ENCODE measurements at regions not wholly inside any gene's neighbourhood (a gene's known extent, or its start where the extent isn't known, plus 50 kb on each side); places are given as distances from the start of the nearest gene placed in this dataset.

- Histone ChIP-seq H3K27me3 (ENCODE audit: control insufficient read depth, insufficient read depth, low read length) (no peaks in the 10 kb centered on the region), H3K4me2 (ENCODE audit: low read length) (no peak overlapping the region), H3K9ac (ENCODE audit: low read depth, low read length) (no peak overlapping the region), H3K4me1 (ENCODE audit: control insufficient read depth, insufficient read depth, low read length) (no peaks in the 10 kb centered on the region), H3K36me3 (ENCODE audit: insufficient read depth, low read length) (no peaks in the 10 kb centered on the region), H3K9me3 (replicated peaks; ENCODE audit: low read length) (no peaks in the 10 kb centered on the region), H3K4me3 (ENCODE audit: low read length) (no peak overlapping the region)
Measured at GRCh38 chr13:59133903-59134302, 1029.8 kb downstream of the DIAPH3 start.

GRCh38 chr13:59144700-59145099, 1019.0 kb downstream of the DIAPH3 start:
- Histone ChIP-seq H3K4me1 (ENCODE audit: control insufficient read depth, insufficient read depth, low read length) (no peaks in the 10 kb centered on the region), H3K9ac (ENCODE audit: low read depth, low read length) (no peak overlapping the region), H3K9me3 (replicated peaks; ENCODE audit: low read length) (peaks cover 3% of the 10 kb centered on the region), H3K36me3 (ENCODE audit: insufficient read depth, low read length) (no peaks in the 10 kb centered on the region), H3K4me3 (ENCODE audit: low read length) (no peak overlapping the region), H3K4me2 (ENCODE audit: low read length) (no peak overlapping the region), H3K27me3 (ENCODE audit: control insufficient read depth, insufficient read depth, low read length) (no peaks in the 10 kb centered on the region)

- Histone ChIP-seq H3K4me2 (ENCODE audit: low read length) (no peak overlapping the region), H3K36me3 (ENCODE audit: insufficient read depth, low read length) (no peaks in the 10 kb centered on the region), H3K4me3 (ENCODE audit: low read length) (no peak overlapping the region), H3K9me3 (replicated peaks; ENCODE audit: low read length) (peaks cover 3% of the 10 kb centered on the region), H3K9ac (ENCODE audit: low read depth, low read length) (no peak overlapping the region), H3K27me3 (ENCODE audit: control insufficient read depth, insufficient read depth, low read length) (no peaks in the 10 kb centered on the region), H3K4me1 (ENCODE audit: control insufficient read depth, insufficient read depth, low read length) (no peaks in the 10 kb centered on the region)
Measured at GRCh38 chr13:59145381-59145780, 1018.3 kb downstream of the DIAPH3 start.

GRCh38 chr13:59157181-59157580, 1006.5 kb downstream of the DIAPH3 start:
- Histone ChIP-seq H3K4me2 (ENCODE audit: low read length) (no peak overlapping the region), H3K4me1 (ENCODE audit: control insufficient read depth, insufficient read depth, low read length) (no peaks in the 10 kb centered on the region), H3K9ac (ENCODE audit: low read depth, low read length) (no peak overlapping the region), H3K9me3 (replicated peaks; ENCODE audit: low read length) (peaks cover 3% of the 10 kb centered on the region), H3K27me3 (ENCODE audit: control insufficient read depth, insufficient read depth, low read length) (no peaks in the 10 kb centered on the region), H3K4me3 (ENCODE audit: low read length) (no peak overlapping the region), H3K36me3 (ENCODE audit: insufficient read depth, low read length) (no peaks in the 10 kb centered on the region)

GRCh38 chr13:59166174-59166573, 997.6 kb downstream of the DIAPH3 start:
- Histone ChIP-seq H3K4me3 (ENCODE audit: low read length) (no peak overlapping the region), H3K4me1 (ENCODE audit: control insufficient read depth, insufficient read depth, low read length) (no peaks in the 10 kb centered on the region), H3K27me3 (ENCODE audit: control insufficient read depth, insufficient read depth, low read length) (no peaks in the 10 kb centered on the region), H3K4me2 (ENCODE audit: low read length) (no peak overlapping the region), H3K9me3 (replicated peaks; ENCODE audit: low read length) (no peaks in the 10 kb centered on the region), H3K36me3 (ENCODE audit: insufficient read depth, low read length) (no peaks in the 10 kb centered on the region), H3K9ac (ENCODE audit: low read depth, low read length) (no peak overlapping the region)

- no peaks in the 10 kb centered on the region for H3K4me1 ChIP-seq (ENCODE audit: control insufficient read depth, insufficient read depth, low read length)
- no peaks in the 10 kb centered on the region for H3K9me3 ChIP-seq (replicated peaks; ENCODE audit: low read length)
- no peak overlapping the region for H3K4me3 ChIP-seq (ENCODE audit: low read length)
- no peaks in the 10 kb centered on the region for H3K27me3 ChIP-seq (ENCODE audit: control insufficient read depth, insufficient read depth, low read length)
- H3K36me3 ChIP-seq (ENCODE audit: insufficient read depth, low read length): no peaks in the 10 kb centered on the region
- H3K9ac ChIP-seq (ENCODE audit: low read depth, low read length): no peak overlapping the region
- H3K4me2 ChIP-seq (ENCODE audit: low read length): no peak overlapping the region
Measured at GRCh38 chr13:59172076-59172475, 991.7 kb downstream of the DIAPH3 start.

GRCh38 chr13:59176775-59177174, 987.0 kb downstream of the DIAPH3 start:
- Histone ChIP-seq H3K4me2 (ENCODE audit: low read length) (no peak overlapping the region), H3K9me3 (replicated peaks; ENCODE audit: low read length) (no peaks in the 10 kb centered on the region), H3K4me1 (ENCODE audit: control insufficient read depth, insufficient read depth, low read length) (no peaks in the 10 kb centered on the region), H3K36me3 (ENCODE audit: insufficient read depth, low read length) (no peaks in the 10 kb centered on the region), H3K4me3 (ENCODE audit: low read length) (no peak overlapping the region), H3K9ac (ENCODE audit: low read depth, low read length) (no peak overlapping the region), H3K27me3 (ENCODE audit: control insufficient read depth, insufficient read depth, low read length) (no peaks in the 10 kb centered on the region)

GRCh38 chr13:59178344-59178743, 985.4 kb downstream of the DIAPH3 start:
- H3K9ac ChIP-seq (ENCODE audit: low read depth, low read length): no peak overlapping the region
- H3K36me3 ChIP-seq (ENCODE audit: insufficient read depth, low read length): no peaks in the 10 kb centered on the region
- H3K9me3 ChIP-seq (replicated peaks; ENCODE audit: low read length): no peaks in the 10 kb centered on the region
- H3K27me3 ChIP-seq (ENCODE audit: control insufficient read depth, insufficient read depth, low read length): no peaks in the 10 kb centered on the region
- no peak overlapping the region for H3K4me2 ChIP-seq (ENCODE audit: low read length)
- H3K4me1 ChIP-seq (ENCODE audit: control insufficient read depth, insufficient read depth, low read length): no peaks in the 10 kb centered on the region
- no peak overlapping the region for H3K4me3 ChIP-seq (ENCODE audit: low read length)

- H3K9ac ChIP-seq (ENCODE audit: low read depth, low read length): no peak overlapping the region
- H3K9me3 ChIP-seq (replicated peaks; ENCODE audit: low read length): no peaks in the 10 kb centered on the region
- no peaks in the 10 kb centered on the region for H3K36me3 ChIP-seq (ENCODE audit: insufficient read depth, low read length)
- no peak overlapping the region for H3K4me2 ChIP-seq (ENCODE audit: low read length)
- no peaks in the 10 kb centered on the region for H3K27me3 ChIP-seq (ENCODE audit: control insufficient read depth, insufficient read depth, low read length)
- H3K4me3 ChIP-seq (ENCODE audit: low read length): no peak overlapping the region
- no peaks in the 10 kb centered on the region for H3K4me1 ChIP-seq (ENCODE audit: control insufficient read depth, insufficient read depth, low read length)
Measured at GRCh38 chr13:59182241-59182640, 981.5 kb downstream of the DIAPH3 start.

GRCh38 chr13:59197397-59197796, 966.3 kb downstream of the DIAPH3 start:
- no peak overlapping the region for H3K4me3 ChIP-seq (ENCODE audit: low read length)
- no peak overlapping the region for H3K9ac ChIP-seq (ENCODE audit: low read depth, low read length)

GRCh38 chr13:59201841-59202240, 961.9 kb downstream of the DIAPH3 start:
- H3K9me3 ChIP-seq (replicated peaks; ENCODE audit: low read length): no peaks in the 10 kb centered on the region
- no peak overlapping the region for H3K9ac ChIP-seq (ENCODE audit: low read depth, low read length)

More at GRCh38 chr13:59197397-59197796, 966.3 kb downstream of the DIAPH3 start:
- no peaks in the 10 kb centered on the region for H3K9me3 ChIP-seq (replicated peaks; ENCODE audit: low read length)
- H3K36me3 ChIP-seq (ENCODE audit: insufficient read depth, low read length): no peaks in the 10 kb centered on the region
- no peaks in the 10 kb centered on the region for H3K27me3 ChIP-seq (ENCODE audit: control insufficient read depth, insufficient read depth, low read length)
- H3K4me1 ChIP-seq (ENCODE audit: control insufficient read depth, insufficient read depth, low read length): no peaks in the 10 kb centered on the region
- H3K4me2 ChIP-seq (ENCODE audit: low read length): no peak overlapping the region

GRCh38 chr13:59203855-59204254, 959.9 kb downstream of the DIAPH3 start:
- no peak overlapping the region for H3K4me2 ChIP-seq (ENCODE audit: low read length)
- H3K4me3 ChIP-seq (ENCODE audit: low read length): no peak overlapping the region
- no peak overlapping the region for H3K9ac ChIP-seq (ENCODE audit: low read depth, low read length)
- no peaks in the 10 kb centered on the region for H3K9me3 ChIP-seq (replicated peaks; ENCODE audit: low read length)
- no peaks in the 10 kb centered on the region for H3K27me3 ChIP-seq (ENCODE audit: control insufficient read depth, insufficient read depth, low read length)
- no peaks in the 10 kb centered on the region for H3K36me3 ChIP-seq (ENCODE audit: insufficient read depth, low read length)
- no peaks in the 10 kb centered on the region for H3K4me1 ChIP-seq (ENCODE audit: control insufficient read depth, insufficient read depth, low read length)

More at GRCh38 chr13:59201841-59202240, 961.9 kb downstream of the DIAPH3 start:
- H3K4me2 ChIP-seq (ENCODE audit: low read length): no peak overlapping the region
- no peaks in the 10 kb centered on the region for H3K4me1 ChIP-seq (ENCODE audit: control insufficient read depth, insufficient read depth, low read length)
- no peak overlapping the region for H3K4me3 ChIP-seq (ENCODE audit: low read length)
- no peaks in the 10 kb centered on the region for H3K36me3 ChIP-seq (ENCODE audit: insufficient read depth, low read length)
- H3K27me3 ChIP-seq (ENCODE audit: control insufficient read depth, insufficient read depth, low read length): no peaks in the 10 kb centered on the region
